ENCODE measurements at regions not wholly inside any gene's neighbourhood (a gene's known extent, or its start where the extent isn't known, plus 50 kb on each side); places are given as distances from the start of the nearest gene placed in this dataset.

GRCh38 chr13:50612717-50613116, 230.8 kb downstream of the DLEU7 start:
- no peak overlapping the region for H4K5ac ChIP-seq (ENCODE audit: low read depth, low read length)
- H3K14ac ChIP-seq (replicated peaks; ENCODE audit: low read depth, low read length), result no peak overlapping the region
- H4K8ac ChIP-seq (ENCODE audit: low read depth in 2 of 2, low read length in 2 of 2), result no peak overlapping the region
- no peaks in the 10 kb centered on the region for H3K36me3 ChIP-seq (ENCODE audit: control insufficient read depth, insufficient read depth, low read length)
- no peak overlapping the region for H3K4me3 ChIP-seq (ENCODE audit: insufficient read depth, low read depth, low read length)
- no peak overlapping the region for H3K23ac ChIP-seq (ENCODE audit: low read depth, low read length)
- ATAC-seq (ENCODE audit: low read depth) (no peak), DNase-seq (no peak)
- no peak overlapping the region for H2AFZ ChIP-seq (replicated peaks; ENCODE audit: low read length, poor library complexity)
- H3K9me1 ChIP-seq (ENCODE audit: insufficient read depth, low read length), result no peaks in the 10 kb centered on the region
- H3K18ac ChIP-seq (ENCODE audit: low read depth, low read length), result no peak overlapping the region
- peaks cover 43% of the 10 kb centered on the region for H3K27me3 ChIP-seq (ENCODE audit: control insufficient read depth, insufficient read depth, low read length)
- no peaks in the 10 kb centered on the region for H4K20me1 ChIP-seq (ENCODE audit: insufficient read depth, low read length)
- in situ Hi-C loops (cut with MboI; ENCODE audit: low sequenced_read_pairs), result no loop called here
- no peak for TF ChIP-seq NFE2L2 (IDR thresholded peaks at IDR 0.05; ENCODE audit: low read depth, low read length)
- no peak for TF ChIP-seq CHD1 (IDR thresholded peaks at IDR 0.05; ENCODE audit: low read depth, low read length)
- no peak for TF ChIP-seq CTCF (conservative IDR thresholded peaks at IDR 0.05; ENCODE audit: low read depth, low read length)
- no peak for TF ChIP-seq MAZ (IDR thresholded peaks at IDR 0.05; ENCODE audit: borderline replicate concordance, low read depth, low read length)
- WGBS, 2 experiments (ENCODE audit: extremely low coverage in 2 of 2, insufficient read length in 1 of 2), result no CpG with 5 or more reads among the region's 3 CpGs
- CTCF ChIA-PET, result interaction anchor here (0.9 to 1.0 kb wide), 2 partner anchors 20 to 146 kb away, joined by 3 read pairs; no protein-coding TSS in a partner anchor
- H4K91ac ChIP-seq (ENCODE audit: insufficient read depth, low read depth, low read length), result no peak overlapping the region
- no peak overlapping the region for H3K4me2 ChIP-seq (ENCODE audit: low read depth, low read length)
- no peak overlapping the region for H2AK5ac ChIP-seq (ENCODE audit: low read depth, low read length)
- H3K56ac ChIP-seq (ENCODE audit: extremely low read depth, insufficient read depth, low read length), result no peak overlapping the region
- no TSS peak for BruUV-seq (replicated peaks)
- H2BK120ac ChIP-seq (ENCODE audit: low read depth, low read length), result no peak overlapping the region
- POLR2A ChIA-PET (ENCODE audit: unreplicated experiment), result no interaction called here
- intact Hi-C loops (cut with micrococcal nuclease), result no loop called here
- H3K4ac ChIP-seq (ENCODE audit: low read depth, low read length), result no peak overlapping the region
- no peak overlapping the region for H2BK15ac ChIP-seq (ENCODE audit: low read depth, low read length)
- peaks cover 2% of the 10 kb centered on the region for H3K9me3 ChIP-seq (ENCODE audit: control insufficient read depth, insufficient read depth, low read length)
- H3K4me1 ChIP-seq (ENCODE audit: control insufficient read depth, insufficient read depth, low read length), result no peaks in the 10 kb centered on the region
- dilution Hi-C loops (cut with HindIII; ENCODE audit: low sequenced_read_pairs, unreplicated experiment), result no loop called here
- no peak overlapping the region for H3K9ac ChIP-seq (ENCODE audit: low read depth, low read length)
- H2BK5ac ChIP-seq (ENCODE audit: low read depth, low read length, poor library complexity, severe bottlenecking), result no peak overlapping the region
- no peak overlapping the region for H3K27ac ChIP-seq (ENCODE audit: insufficient read depth, low read length)
- no peak overlapping the region for H2AK9ac ChIP-seq (replicated peaks; ENCODE audit: low read depth, low read length, poor library complexity)
- no peak overlapping the region for H2BK20ac ChIP-seq (ENCODE audit: low read depth, low read length)
- H3K79me1 ChIP-seq (ENCODE audit: low read depth in 1 of 2, low read length in 2 of 2), result no peaks in the 10 kb centered on the region
